NCI-H82 treated with DMSO at 0.1 percent for 48 hours (cell line): ENCODE measurements at regions not wholly inside any gene's neighbourhood (a gene's known extent, or its start where the extent isn't known, plus 50 kb on each side); places are given as distances from the start of the nearest gene placed in this dataset.

Source experiments
- DNase-seq: peaks from one replicate; lab custom pipeline; 2025; ENCODE audit not compliant: unreplicated experiment; lab: John Stamatoyannopoulos, UW

- no peak for DNase-seq
Measured at GRCh38 chr5:135124128-135124527, 90.1 kb upstream of the PITX1 start.

DNA sequence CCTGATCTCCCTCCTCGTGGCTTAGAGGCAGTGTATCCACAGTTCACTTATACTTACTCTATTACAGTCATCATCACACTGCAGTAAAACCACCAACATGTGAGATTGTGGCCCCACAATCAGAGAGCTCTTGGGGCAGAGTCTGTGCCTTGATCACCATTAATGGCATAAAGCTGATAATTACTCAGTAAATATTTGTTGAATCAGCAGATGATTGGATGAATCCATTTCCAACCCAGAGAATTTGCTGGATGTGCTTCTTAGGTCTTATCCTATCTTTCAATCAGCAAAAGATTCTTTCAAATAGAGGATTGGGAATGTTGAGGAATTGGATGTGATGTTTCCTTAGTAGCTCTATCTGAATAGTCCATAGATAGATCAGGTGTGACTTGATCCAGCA is 88.8 kb upstream of the PITX1 start:
- no peak for DNase-seq

GRCh38 chr5:135120951-135121350 is 86.9 kb upstream of the PITX1 start:
- no peak for DNase-seq

- no peak for DNase-seq
Measured at GRCh38 chr5:135119481-135119880, 85.5 kb upstream of the PITX1 start.

DNA sequence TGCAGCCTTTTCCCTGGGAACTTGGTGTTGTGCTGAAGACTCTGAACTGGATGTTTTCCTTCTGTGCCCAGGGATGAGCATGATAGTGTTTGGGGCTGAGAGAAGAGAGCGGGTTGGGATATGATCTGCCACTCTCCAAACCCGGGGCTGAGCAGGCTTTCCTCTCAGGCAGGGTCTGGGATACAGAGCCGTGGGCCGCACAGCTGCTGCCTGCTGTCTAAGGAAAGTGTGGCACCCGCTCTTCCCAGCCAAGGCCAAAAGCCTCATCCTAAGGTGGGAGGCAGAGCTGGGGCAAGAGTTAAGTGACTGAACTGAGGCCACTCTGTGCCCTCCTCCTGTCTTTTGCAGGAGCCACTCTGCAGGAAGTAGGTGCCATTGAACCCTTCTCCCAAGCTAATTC is 83.6 kb upstream of the PITX1 start:
- DNase-seq: no peak

GRCh38 chr5:135116160-135116561 is 82.1 kb upstream of the PITX1 start:
- DNase-seq: no peak

- no peak for DNase-seq
Measured at GRCh38 chr5:135115591-135115990, 81.6 kb upstream of the PITX1 start.

- DNase-seq: no peak
Measured at GRCh38 chr5:135114759-135115158, 80.7 kb upstream of the PITX1 start.

DNA sequence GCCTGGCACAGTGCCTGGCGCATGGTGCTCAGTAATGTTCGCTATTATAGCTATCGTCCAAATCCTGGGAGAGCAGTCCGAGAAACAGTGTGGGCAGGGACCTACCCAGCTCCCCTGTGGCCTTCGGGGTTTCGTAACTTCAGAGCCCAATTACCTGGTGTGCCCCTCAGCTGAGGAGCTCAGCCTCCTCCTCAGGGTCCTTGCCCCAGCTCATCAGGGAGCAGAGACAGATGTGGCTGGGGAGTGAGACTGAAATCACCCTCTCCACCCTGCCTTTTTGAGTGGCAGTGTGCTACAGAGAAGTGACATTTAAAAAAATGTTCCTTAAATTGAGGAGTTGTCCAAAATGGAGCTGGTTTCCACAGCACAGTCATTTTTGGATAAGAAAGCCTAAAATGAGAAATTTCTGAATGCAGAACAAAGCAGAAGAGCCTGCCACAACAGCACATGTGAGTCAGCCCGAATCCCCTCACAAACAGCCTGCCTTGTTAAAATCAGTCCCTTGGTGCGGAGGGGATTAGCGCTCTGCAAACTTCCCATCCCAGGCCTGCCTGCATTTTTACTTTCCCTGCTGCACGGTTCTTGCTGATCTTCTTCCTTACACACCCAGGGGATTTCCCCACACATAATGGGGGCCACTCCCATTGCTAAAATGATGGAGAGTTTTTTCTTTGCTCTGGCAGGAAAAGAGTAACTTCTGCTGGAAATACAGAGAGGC is 78.1 kb upstream of the PITX1 start:
- DNase-seq: no peak

DNA sequence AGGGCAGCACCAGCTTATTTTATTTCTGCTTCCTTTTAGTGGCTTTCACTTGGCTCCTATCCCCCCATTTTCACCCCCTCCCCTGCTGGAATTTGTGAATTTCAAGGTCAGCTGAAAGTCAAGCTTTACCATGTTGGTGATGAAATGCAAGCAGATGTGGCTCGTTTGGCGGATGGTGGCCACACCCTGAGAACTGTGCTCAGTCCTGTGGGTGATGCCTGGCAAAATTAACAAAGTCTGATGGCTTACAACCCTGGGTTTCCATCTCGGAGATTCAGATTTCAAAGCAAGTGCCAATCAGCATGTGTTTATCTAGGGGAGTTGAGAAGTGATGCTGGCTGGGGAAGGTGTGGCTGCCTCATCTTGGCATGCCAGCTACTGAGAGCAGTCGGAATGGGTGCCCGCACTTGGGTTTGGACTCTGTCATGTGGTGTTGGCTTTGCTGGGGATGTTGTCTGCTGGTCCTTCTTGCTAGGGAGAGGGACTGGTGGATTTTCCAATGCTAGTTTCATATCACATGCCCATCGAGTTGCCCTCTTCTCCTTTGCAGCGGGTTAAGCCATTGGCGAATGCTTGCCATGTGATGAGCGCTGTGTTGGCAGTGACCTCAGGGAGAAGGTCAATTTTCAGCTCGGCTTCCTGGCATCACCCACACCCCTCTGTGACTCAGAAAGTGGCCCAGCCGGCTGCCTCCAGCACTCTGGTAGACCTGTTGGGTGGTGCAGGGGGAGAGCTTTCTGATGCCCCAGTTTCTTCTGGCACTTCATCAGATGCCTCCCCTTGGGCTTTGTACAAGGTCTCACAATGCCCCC is 77.0 kb upstream of the PITX1 start:
- DNase-seq: no peak

GRCh38 chr5:135108992-135109391 is 75.0 kb upstream of the PITX1 start:
- DNase-seq: no peak

GRCh38 chr5:135108569-135108968 is 74.5 kb upstream of the PITX1 start:
- DNase-seq: no peak

DNA sequence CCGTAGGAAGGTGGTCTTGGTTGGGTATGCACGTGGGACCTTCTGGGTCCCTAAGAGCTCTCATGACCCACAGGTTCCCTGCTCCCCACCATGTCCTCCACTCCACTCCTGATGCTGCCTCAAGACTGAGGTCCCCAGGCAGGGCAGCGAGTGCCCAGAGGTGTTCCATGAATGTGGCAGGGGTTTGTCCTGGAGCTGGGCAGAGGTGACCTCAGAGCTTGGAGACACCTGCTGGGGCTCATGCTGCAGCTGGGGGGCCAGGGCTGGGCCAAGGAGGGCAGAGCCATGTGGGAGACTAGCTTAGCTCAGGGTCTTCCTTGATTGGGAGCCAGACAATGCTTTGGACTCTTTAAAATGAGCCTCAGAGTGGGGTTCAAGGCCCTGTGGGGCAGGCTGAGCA is 74.0 kb upstream of the PITX1 start:
- no peak for DNase-seq

DNA sequence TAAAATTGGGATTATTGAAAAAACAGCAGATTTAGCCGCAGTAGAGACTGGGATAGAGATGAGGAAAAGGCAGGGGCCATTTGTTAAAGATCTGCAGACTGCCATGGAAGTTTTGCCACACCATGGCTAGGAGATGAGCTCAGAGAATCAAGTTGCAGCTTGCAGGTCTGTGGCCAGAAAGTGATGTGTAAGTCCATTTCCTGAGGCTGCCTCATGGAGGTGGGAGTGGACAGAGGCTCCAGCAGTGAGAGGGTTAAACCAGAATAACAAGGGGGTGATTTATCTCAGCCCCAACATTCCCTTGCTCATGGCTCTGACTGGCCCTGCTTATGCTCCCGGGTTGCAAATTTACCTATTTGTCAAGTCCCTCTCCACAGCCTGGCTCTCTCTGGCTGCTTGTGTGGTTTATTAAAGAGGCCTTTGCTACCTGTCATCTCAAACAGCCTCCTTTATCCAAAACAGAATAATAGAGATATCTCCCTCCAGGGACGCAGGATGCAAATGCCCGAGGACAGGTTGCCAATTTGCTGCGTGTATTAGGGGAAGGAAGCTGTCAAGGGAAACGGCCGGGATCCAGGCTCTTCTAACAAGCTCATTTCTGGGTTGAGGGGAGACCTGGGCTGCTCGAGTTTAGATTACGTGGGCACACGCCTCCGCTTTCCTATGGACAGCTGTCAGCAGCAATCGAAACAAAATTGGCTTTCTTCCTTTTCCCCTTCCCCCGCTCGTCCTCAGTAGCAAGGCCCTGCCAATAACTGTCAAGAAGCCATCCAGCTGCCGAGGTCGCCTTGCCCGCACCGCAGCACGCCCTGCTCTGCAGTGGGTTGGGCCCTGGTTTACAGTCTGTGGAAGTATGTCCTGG is 72.8 kb upstream of the PITX1 start:
- no peak for DNase-seq

DNA sequence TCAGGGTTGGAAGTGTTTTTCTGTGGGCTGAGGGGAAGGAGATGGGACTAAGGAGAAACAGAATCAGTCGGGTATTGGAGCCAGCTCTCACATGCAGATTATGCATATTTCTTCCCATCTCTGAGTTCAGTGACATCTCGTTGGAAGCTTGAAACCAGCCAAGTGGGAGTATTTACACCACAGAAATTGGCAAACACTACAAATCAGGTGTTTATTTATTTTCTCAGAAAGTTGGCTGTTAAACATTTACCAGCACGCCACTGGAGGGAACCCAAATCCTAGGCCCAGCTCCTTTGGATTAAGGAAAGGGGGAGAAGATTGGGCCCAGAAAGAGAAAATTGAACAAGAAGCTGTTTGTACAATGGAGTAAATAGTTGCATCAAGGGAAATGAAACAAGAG is 72.1 kb upstream of the PITX1 start:
- DNase-seq: no peak

DNA sequence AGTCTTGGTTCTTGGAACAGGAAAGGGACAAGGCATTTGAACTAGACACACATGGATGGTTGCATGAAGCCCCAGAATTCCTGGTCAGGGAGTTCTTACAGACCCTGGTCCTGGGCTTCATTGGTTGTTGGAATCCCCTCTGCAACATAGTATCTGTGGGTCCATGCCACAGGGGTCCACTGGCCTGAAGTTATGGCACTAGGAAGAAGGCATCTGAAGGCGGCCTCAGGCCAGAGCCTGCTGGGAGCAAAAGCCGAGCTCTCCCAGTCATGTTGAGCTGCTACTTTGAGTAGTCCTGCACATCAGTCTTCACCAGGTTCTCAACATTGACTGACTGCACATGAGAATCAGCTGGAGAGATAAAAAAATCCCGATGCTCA is 71.1 kb upstream of the PITX1 start:
- DNase-seq: no peak

DNA sequence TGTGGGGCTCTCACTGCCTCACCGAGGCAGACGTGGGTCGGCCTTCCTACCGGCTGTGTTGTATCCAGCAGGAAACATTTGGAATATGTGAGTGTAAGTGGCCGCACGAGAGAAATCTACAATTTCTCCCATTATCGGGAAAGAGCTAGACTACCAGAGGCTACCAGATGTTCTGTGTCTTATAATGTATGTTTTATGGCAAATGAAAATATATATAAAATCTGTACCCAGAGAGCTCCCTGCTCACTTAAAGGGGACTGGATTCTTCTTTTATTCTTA is 69.5 kb upstream of the PITX1 start:
- DNase-seq: no peak

GRCh38 chr5:135102716-135103574 is 68.9 kb upstream of the PITX1 start:
- DNase-seq: no peak

GRCh38 chr5:135100431-135100830 is 66.4 kb upstream of the PITX1 start:
- DNase-seq: no peak

DNA sequence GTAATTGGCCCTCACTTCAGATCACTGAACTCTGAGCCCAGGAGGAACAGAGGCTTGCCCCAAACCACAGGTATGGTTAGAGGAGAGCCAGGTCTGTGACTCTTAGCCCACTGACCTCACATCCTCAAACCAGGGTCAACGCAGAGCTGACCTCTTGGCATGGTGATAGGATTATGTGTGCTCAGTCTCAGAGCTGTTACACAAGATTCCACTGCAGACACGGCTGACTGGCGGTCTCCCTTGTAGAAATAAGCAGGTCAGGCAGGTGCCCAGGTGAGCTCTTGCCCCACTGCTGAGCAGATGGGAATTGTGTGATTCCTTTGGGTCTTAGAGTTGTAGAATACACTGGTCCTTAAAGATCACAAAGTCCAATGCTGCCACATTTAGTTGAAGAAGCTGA is 66.0 kb upstream of the PITX1 start:
- no peak for DNase-seq

GRCh38 chr5:135097390-135097789 is 63.4 kb upstream of the PITX1 start:
- DNase-seq: no peak
